ENCODE measurements at regions not wholly inside any gene's neighbourhood (a gene's known extent, or its start where the extent isn't known, plus 50 kb on each side); places are given as distances from the start of the nearest gene placed in this dataset.

DNA sequence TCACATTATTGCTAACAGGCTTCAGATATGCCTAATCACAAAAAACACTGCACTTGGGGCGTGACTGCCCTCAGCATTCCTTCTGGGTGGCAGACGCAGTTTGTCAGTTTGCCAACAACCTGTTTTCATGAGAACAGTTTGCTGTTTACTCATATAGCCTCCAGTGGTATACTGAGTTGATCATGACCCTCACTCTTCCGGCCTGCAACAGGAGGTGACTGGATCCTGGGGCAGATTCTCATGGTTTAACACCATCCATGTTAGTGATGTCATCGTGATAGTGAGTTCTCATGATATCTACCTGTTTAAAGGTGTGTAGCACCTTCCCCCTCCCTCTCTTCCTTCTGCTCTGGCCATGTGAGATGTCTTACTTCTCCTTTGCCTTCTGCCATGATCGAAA lies 555.2 kb downstream of the PLPP3 start:
- DNase-seq = no peak

GRCh38 chr1:56019922-56020321 lies 559.4 kb downstream of the PLPP3 start:
- no peak for DNase-seq

GRCh38 chr1:56019472-56019871 lies 559.9 kb downstream of the PLPP3 start:
- no peak for DNase-seq

DNA sequence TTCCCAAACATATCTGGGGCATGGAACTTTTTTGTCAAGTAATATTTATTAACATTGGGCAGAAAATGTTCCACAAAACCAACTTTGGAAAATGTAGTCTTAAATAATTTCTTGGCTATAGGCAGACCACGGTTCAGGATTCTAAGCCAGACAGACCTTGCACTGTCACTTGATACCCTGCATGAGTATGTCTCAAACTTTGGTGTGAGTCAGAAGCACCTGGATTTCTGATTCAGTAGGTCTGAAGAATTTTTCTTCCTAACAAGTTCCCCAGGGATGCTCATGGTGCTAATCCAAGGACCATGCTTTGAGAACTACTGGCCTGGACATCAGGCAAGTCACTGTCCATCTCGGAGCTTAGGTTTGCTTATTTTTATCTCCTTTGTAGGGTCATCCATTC lies 562.0 kb downstream of the PLPP3 start:
- DNase-seq = no peak

DNA sequence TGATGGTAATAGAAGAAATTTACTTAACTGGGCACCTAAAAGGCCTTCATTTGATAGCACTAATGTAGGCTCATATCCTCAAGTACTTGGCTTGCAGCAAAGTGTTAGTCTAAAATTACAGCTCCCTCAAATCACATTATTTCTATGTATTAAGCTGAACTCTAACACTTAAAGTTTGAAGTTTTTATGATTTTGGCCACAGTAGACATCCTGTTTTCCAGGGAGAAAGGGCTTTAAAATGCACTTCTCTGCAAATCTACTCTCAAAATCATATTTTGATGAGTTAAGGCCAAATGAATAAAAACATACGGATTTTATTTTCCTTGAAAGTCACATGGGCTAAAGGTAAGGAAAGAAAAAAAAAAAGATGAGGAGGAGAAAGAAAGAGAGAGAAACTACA lies 575.5 kb downstream of the PLPP3 start:
- no peak for DNase-seq

DNA sequence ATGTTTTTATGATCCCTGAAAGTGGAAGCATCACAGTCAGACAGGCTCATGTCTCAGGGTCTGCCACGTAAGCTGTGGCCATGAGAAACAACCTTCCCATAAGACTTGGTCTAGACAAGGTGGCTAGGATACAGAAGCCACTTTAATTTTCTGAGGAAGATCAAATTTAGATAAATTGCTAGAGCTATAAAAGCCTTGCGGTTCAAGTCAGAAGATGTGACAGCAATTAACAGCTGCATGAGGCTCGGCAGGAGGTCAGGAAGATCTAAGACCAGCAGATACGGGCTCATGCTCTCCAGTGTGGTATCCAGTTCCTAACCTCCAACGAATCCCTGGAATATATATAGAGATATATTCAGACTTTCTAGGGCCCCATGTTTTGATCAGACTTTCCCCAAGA lies 577.1 kb downstream of the PLPP3 start:
- no peak for DNase-seq

DNA sequence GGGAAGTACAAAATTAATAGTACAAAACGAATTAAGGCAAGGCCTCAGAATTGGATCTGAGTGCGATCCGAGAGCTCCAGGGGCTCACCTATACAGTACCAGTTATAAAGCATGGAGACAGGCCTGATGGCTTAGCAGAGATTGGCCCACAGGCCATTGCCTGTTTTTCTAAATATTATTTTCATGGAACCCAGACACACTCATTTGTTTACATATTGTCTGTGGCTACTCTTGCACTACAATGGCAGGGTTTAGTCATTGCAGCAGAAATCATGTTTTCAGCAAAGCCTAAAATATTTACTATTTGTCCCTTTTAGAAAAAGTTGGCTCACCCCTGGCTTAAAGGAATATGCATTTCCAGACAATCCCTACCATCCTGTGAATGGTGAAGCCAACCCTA lies 578.9 kb downstream of the PLPP3 start:
- no peak for DNase-seq

GRCh38 chr1:55997536-55997935 lies 581.8 kb downstream of the PLPP3 start:
- DNase-seq = no peak

DNA sequence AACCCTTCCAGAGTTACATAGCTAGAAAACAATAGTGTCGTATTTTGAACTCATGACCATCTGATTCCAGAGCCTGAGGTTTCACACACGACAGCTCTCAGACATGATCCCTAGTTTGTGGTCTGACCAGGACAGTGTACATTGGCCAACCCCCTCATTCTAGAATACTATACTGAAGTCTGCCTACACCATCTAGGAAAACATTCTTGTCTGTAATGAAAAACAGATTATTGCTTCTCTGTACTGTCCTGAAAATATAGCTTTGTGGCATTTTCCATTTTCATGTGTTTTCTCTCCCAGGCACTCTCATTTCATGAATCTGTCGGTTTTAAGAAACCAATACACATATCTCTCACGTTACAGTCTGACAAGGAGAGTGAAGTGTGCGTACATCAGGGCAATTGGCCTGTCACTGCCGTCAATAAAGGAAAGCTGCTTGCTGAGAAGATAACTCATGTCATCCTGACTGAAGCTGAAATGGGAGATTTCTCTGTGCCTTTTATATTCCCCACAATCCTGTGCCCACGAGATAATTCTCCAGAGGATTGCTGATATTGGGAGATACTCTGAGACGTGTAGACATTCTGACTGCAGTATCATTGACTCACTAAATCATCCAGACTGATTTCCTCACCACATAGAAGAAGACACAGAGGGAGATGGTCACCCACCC lies 585.6 kb downstream of the PLPP3 start:
- no peak for DNase-seq

GRCh38 chr1:55990007-55990406 lies 589.4 kb downstream of the PLPP3 start:
- no peak for DNase-seq

DNA sequence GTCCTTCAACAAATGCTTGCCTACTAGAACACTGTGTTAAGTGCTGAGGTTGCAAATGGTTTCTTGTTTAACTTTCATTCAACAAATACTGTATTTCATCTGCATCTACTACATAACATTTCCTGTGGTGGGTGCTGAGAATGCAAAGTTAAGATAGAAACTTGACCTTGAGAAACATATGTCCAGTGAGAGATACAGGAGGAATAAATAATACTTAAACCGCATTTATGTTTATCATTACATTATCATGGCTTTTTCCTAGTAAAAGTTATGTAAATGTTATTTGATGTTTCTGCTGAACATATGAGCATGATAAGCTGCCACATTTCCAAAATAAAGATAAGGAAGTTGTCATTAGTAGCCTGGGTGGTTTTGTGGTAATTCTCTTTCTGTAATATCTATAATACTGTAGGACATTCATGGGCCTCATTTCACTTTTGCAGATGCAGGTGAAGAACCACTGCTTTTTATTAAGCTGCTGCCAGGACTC lies 590.4 kb downstream of the PLPP3 start:
- no peak for DNase-seq

DNA sequence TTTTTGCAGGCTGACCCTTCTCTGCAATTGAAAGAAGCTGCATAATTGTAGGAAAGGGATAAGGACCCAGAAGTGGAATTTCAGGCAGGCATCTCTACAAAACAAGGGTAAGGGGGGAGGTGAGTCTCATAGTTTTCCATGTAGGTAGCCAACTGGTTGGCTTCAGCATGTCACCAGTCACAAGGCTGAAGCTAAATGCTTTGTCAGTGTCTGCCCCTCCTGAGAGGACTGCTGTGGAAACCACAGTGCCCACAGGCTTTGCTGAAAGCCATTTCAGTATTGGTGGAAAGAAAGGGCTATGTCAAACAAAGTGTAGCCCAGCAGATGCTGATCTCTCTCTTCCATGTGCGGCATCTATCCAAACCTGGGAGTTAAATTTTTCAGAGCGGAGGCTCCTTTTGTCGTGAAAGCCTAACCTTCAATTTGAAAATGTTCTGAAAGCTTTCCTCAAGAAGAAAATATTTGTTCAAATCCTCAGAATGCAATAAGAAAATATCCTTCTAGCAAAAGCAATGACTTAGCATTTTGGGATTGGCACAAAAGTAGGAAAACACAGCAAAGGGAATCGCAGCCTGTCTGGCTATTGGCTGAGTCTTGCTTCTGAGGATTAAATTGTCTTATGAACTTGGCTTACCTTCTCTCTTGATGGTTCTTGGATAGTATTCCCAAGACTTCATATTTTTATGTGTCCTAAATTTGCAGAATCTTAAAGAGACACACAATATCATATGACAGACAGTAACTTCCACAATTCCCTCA lies 591.7 kb downstream of the PLPP3 start:
- no peak for DNase-seq

GRCh38 chr1:55986003-55986402 lies 593.4 kb downstream of the PLPP3 start:
- DNase-seq = no peak

- no peak for DNase-seq
These were observed 598.2 kb downstream of the PLPP3 start for GRCh38 chr1:55981010-55981650.

GRCh38 chr1:55980582-55980981 lies 598.8 kb downstream of the PLPP3 start:
- no peak for DNase-seq

DNA sequence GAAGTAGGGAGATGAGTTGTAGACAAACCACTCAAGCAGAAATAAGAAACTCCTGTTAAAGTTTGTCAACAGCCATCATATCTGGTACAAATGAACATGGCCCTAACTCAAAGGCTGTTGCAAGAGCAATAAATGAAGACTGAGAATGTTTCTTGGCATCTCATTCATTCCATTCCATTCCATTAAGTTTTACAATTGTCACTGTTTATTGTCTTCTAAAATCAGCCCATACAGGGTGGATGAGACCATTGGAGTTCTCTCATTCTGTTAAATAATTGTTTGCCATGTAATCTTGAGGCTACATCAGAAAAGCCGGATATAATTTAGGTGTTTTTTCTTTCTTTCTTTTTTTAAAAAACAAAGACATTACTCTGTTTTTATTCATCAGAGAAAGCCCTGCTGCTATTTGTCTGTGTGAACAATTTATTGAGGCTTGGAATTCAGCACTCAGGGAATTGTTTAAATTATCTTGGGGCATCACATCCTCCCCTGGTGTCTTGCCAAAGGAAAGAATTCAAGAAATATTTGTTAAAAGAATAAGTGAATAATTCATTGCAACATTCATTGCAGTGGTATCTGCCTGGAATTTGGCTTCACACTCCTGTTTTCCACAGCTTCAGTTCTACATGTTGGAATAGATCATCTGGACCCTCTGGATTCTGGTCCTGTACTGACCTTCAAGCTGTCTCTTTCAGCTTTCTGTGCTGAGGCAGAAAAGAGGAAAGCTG lies 604.5 kb downstream of the PLPP3 start:
- no peak for DNase-seq

- no peak for DNase-seq
These were observed 608.7 kb downstream of the PLPP3 start for GRCh38 chr1:55970526-55971110.

GRCh38 chr1:55969322-55969721 lies 610.0 kb downstream of the PLPP3 start:
- no peak for DNase-seq

DNA sequence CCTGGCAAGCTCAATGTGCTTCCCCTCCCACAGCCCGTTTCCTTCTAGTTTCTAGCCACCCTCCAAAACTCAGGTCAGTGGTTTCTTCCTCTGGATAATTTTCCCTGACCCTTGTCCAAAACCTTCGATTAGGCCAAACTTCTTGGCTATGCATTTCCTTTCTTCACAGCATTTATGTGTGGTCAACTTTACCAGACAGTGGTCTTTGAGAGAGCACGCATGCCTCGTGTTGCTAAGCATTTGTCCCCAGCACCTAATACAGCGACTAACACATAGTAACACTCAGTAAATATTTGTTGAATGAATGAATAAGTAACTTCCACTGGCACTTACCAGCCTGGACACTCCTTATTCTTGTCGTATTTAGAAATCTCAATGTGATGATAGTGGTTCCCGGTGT lies 610.7 kb downstream of the PLPP3 start:
- DNase-seq = no peak

- DNase-seq = no peak
These were observed 613.3 kb downstream of the PLPP3 start for GRCh38 chr1:55965981-55966461.

GRCh38 chr1:55962472-55962871 lies 616.9 kb downstream of the PLPP3 start:
- DNase-seq = no peak

DNA sequence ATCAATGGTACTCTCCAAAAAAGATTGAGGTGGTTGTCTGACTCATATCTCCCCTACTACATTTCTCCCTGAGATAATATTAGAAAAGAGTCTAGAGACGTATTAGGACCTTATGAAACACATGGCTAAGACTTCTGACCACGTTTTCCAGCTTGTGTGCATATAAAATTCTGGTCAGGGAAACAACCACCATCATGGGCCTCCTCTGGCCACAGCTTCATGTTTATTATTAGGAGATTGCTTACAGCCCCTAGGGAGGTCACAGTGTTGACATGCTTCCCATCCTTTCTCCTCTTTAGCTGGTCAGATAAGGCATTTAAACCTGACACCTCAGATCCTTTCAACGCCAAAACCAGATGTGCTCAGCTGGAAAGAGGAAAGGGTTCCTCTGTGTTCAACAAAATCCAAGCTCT lies 620.2 kb downstream of the PLPP3 start:
- DNase-seq = no peak

DNA sequence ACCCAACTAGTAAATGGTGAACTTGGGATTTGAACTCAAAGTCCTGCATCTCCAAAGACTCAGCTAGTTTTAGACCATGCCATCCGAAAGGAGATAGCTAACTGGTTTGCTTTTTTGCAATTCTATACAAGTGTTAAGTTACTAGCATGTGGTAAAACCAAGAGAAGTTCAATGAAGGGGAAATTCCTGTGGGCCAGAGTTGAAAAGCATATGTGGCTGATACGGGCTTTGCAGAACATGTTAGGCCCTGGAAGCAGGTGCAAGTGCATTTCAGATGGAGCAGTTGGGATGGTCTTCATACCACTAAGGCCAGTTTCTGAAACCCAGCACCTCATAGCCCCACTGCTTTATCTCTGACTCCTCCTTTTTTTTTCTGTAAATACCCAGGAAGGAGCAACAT lies 620.9 kb downstream of the PLPP3 start:
- no peak for DNase-seq

All from SHP77 treated with DMSO at 0.1 percent for 48 hours (cell line).